NK-92 treated with Interleukin-12 subunit alpha and Interleukin-12 subunit beta, amount 100 ng/mL, for 24 hours (cell line): ENCODE measurements at regions not wholly inside any gene's neighbourhood (a gene's known extent, or its start where the extent isn't known, plus 50 kb on each side); places are given as distances from the start of the nearest gene placed in this dataset.
"Not testable (repeated sequence)": the region's sequence is repeated elsewhere in the genome, so short reads cannot be mapped to it uniquely, and the experiment has no call there.

Experiments used
- DNase-seq: peaks from one replicate; lab custom pipeline; 2025; lab: John Stamatoyannopoulos, UW

DNA sequence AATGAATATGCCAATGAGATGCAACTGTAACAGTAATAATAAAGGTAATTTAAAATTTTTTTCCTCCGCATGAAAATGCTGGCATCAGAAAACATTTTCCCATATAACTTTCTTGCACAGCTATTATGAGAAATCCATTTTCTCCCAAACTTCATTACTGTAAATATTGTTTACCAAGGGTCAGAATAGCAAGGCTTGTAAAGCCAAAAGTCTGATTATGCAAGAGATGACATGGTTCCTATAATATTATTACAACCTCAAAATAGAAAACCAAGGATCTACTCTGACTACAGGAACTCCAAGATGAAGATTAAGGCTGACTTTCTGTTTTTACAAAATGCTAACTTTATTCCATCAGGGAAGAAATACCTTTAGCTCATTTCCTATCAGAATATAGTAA lies 162.7 kb upstream of the CDK1 start:
- DNase-seq: no peak

DNA sequence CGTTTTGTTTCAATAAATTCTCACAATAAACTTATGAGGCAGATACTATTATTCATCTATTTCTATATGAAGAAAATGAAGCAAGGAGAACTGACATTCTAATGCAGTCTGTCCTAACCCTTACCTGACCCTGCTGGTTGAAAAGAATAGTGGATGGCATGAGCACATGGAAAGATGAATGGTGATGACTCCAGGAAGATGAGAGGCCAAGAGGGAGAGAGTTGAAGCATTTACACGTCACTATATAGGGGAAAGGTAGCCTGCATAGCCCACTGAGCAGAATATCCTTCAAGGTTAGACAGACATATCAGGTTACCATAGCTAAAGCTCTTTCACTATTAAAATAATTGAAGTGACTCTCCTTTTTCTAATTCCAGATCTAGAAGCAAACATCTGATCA lies 163.9 kb upstream of the CDK1 start:
- no peak for DNase-seq

DNA sequence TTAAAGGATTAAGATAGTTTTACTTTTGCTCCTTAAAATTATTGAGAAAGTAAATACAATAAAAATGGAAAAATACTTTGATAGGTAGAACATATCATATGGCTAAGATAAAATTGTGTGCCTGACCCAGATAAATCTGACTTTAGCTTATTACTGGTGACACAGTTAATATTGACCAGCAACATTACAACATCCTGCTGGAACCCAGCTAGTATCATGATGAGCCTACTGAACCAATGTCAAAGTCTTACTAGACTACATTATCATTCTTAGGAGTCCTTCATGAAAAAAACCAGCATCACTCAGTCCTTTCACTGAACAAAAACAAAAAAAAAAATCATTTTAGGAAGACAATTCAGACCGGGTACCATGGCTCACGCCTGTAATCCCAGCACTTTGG lies 164.8 kb upstream of the CDK1 start:
- DNase-seq: no peak

DNA sequence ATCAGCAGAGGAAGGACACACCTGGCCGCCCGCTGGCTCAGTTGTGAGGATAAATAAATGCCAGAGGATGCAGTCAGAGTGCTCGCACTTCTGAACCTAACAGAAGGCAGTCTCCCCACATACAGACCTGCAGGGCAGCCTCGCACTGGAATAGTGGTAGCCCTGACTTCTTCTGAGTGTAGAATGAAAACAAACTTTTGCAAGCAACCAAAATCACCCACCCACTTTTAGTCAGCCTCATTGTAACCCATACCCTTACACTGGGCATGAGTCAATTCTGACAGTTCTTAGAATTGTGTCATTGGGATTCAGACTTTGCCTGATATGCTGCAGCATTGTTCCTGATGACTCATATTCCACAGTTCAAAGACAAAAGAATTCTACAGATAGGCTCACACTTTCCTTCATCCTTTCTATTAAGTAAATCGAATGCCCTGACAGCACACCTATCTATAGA lies 167.0 kb upstream of the CDK1 start:
- DNase-seq: no peak

DNA sequence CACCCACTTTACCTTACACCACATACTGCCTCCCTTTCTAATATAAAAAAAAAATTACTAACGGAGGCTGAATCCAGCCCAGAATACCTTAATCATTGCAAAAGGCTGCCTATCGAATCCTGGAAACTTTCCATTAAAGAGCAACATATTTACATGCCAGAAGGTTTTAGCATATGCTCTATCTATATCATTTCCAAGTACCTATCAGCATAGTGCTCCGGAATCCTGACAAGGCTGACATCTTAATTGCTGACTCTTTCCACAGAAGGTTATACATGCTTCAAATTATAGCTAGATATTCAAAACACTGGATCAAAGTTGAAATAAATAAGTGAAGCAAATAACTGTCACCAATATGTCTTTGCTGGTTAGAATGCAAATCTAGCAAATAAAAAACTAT lies 170.9 kb upstream of the CDK1 start:
- DNase-seq: no peak

DNA sequence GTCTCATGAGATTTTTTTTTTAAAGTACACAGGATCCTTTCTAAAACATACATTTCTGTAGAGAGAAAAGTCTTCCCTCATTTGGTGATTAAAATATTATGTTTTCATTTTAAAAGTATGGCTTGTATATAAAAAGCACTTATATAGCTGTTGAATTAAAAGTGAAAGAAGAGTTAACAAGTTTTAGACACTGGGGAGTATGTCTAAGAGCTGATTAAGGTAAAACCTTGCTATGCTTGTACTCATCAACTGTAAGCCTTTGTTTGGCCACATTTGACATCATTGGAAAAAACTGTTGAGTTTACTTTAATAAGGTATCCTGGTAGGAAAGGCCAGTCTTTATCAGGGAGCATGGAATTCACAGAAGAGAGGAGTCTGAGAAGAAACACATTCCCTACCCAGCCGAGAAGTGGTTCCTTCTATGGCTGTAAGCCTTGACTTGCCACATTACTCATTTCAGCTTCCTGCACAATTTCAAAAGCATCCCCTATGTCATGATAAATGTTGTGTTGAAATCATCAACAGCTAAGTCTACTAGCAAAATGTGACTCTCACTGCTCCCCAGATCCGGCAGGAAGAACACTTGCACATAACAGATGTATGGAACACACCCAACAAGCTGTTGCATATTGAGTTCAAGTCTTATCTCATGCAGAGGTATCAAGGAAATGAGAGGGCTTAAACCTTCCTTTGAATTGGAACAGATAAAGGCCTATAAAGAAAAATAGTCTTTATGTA lies 171.8 kb upstream of the CDK1 start:
- DNase-seq: no peak

DNA sequence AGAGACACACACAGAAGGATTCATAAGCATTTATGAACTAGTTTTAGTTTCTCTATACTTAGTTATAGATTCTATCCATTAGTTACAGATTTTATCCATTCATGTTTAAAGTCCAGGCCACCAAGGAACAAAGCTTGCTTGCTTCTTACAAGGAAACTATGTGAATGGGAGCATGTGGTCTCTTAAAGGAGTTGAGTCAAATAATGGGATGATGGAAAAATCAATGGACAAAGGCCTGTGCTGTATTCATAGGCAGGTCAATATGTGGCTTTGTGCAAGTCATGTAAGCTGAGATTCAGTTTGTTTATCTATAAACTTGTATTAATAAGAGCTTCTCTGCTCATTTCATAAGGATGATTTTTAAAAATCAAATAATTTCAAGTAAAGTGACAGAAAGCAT lies 172.8 kb upstream of the CDK1 start:
- DNase-seq: no peak

DNA sequence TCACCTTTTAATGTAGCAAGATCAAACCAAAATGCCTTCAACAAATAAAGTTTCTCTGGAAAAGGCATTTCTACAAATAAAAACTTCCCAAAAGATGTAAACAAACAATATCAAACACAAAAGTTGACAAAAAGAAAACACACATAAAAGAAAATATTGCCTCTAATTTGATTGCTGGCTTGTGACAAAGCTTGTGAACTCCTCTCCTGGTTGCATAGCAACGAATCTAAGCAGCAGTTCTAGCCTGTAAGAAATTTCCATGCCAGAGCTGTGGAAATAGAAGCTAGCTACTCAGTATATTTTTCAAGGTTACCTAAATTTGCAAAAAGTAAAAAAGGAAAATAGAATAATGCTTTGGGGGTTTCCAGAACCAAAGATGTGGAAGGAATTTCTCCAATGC lies 173.9 kb upstream of the CDK1 start:
- no peak for DNase-seq

DNA sequence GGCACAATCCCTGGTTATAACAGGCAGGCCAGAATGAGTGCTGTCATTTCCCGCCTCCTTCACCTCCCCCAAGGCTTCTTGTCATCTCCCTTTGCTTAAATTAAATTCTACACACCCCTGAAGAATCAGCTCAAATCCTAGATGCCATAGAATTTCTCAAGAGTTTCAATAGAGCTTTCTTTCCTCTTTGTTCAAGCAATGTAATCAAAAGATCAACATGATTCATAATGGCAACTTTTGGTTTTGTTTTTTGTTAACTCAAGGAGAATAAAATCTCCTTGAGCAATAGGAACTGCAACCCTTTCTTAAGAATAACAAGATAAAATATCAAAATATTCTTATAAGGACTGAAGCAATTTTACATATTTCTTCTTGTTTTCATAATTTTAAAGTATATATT lies 180.8 kb upstream of the CDK1 start:
- no peak for DNase-seq

DNA sequence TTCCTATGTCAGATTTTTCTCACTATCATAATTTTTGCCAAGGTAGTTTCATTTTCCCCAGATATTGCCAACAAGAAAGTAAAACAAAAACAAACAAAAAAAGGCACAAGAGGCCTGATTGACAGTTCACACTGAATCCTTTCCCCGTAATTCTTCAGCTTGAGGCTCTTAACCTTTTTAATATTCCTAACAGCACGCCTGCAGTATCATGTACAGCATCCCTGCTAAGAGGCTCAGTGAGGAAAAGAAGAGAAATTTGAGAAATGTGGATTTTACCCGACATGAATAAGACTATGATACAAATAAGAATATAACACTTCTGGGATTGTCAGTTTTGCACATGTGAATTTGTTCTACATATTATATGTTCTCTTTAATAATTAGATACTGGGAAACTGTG lies 182.4 kb upstream of the CDK1 start:
- DNase-seq: no peak

DNA sequence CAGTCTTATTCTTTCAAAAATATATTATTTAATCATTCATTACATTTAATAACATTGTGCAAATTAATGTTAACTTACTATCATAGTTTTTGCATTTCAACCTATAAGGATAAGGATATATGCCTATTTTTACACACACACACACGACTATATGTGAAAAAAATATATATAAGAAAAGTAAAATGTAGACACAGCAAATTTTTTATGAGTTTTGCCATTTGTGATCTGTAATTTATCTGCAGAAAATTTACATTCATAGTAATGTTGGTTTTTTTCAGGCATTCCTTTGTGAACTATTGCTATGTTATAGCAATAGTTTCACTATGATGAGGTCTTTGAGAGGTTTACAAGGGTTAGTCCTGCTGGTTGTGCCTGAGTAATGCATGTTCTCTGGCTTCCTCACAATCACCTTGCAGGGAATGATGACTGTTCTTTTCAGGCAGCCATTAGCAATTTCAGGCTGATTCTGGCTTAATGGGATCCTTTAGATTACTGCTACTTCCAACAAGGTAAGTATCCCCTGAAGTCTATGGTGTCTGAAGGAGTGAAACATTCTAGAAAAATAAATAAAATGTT lies 183.7 kb upstream of the CDK1 start:
- no peak for DNase-seq

DNA sequence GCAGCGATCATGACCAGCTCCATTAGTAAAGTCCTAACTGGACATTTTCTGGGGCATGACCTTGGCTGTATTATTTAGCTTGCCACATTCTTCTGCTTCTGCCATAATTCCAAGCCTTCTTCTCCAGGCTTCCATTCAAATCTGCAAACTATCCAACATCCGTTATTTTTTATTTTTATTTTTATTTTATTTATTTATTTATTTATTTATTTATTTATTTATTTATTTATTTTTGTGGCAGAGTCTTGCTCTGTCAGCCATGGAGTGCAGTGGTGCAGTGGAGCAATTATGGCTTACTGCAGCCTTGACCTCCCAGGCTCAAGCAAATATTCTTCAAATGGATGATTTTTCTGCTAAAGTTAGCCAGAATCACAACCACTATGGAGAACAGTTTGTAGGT lies 187.2 kb upstream of the CDK1 start:
- DNase-seq: no peak

DNA sequence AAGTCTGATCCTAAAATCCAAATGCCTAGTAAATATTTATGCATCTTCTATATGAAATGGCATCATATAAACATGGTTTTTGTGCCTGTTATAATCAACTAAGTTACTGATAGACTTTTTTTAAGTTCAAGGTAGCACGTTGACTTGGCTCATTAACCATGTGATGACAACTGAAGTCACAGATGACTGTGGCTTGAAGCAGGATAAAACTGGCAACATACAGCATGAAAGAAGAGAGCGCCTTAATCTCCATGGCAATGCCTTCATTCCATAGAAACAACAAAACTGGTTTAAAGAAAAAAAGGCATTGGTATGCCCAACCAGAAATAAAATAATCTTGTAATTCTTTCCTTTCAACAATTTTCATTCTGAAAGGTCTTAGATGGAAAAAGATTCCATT lies 188.9 kb upstream of the CDK1 start:
- no peak for DNase-seq

DNA sequence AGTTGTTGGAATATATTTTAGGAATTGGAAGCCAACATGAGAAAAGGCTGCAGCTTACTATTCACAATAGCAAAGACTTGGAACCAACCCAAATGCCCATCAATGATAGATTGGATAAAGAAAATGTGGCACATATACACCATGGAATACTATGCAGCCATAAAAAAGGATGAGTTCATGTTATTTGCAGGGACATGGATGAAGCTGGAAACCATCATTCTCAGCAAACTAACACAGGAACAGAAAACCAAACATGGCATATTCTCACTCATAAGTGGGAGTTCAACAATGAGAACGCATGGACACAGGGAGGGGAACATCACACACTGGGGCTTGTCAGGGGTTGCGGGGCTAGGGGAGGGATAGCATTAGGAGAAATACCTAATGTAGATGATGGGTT lies 192.1 kb upstream of the ANK3 start:
- DNase-seq: not testable (repeated sequence)

DNA sequence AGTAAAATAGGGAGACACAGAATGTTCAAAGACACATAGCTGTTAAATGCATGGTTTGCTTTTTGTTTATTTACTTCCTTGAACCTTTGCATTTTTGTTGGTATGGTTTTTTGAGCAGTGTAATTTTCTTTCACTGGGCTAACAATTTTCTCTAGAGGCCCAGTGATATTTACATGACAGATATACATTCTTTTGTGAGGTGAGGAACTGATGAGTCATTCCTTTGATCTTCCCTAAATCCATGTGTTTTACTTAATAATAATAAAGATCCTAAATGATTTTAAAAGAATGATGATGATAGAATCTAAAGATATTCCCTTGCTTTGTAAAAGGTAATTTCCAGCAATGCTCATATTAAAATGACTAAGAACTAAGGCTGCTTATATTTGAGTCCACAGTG lies 188.5 kb upstream of the ANK3 start:
- DNase-seq: no peak

DNA sequence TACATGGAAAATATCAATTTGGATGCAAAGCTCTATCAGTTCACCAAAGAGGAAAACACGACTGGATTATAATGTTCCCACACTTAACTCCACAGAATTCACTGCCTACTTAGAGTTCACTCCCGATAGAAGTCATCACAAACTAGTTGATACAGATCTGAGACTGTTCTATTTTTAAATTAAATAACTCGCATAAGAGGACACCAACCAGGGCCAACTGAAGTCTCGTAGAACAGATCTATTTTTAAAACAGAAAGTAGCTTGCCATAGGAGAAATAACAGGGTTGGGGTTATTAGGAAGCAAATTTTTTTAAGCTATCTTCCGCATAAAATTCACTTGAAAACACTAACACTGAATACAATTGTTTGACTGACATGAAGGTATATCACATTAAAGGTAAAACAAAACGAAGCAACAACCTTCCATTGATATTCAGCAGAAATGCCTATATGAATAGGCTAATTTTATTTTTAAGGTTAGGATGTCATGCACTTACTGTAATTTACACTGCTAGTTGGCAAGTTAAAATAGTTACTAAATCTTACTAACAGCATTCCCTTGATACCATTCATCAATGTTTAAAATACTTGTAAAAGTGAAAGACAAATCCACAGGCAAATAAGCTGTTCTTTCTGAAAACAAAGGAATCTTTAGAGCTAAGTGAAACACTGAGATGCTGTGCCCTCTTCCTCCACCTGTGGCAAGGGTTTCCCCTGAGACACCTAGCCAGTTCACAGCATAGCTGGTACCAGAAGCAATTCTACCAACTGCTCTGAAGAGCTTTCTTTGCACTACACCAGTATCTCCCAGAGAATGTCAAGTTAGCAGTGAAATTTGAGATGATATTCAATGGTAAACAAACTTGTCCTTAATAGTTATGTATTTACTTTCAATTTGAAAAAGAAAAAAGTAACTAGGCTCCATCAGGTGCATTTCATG lies 186.7 kb upstream of the ANK3 start:
- DNase-seq: no peak

DNA sequence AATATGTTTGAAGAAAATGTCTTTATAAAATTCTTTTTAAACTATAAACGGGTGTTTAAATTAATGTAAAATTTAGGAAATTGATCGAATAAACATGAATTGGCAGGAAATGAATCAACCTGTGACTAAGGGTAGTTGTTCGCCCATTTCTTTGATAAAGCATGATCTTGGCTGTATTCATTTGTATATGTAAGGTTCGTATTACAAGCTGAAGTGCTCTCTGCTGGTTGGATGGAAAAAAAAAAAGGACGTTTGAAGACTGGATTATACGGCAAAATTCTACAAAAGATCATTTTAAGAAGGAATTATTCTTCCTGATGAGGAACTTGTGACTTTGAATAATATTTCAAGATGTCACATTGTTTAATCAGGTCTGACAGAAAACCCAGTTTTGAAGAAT lies 185.4 kb upstream of the ANK3 start:
- DNase-seq: no peak

DNA sequence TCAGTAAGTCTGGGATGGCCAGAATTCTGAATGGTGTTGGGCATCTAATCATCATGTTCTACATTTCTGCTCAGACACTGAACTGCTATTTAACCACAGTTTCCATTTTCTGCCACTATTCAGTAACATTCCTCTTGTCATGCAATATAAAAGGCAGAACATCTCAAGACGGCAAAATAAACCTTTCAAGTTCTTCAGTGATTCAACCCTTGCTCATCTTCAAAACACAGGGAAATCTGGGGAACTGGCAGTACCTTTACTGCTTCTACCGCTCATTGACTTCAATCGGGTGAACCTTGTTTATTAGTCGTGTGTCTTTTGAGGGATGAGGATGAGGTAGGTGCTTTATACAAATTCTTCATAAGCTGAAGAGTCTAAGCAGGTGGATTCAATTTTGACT lies 184.7 kb upstream of the ANK3 start:
- no peak for DNase-seq

DNA sequence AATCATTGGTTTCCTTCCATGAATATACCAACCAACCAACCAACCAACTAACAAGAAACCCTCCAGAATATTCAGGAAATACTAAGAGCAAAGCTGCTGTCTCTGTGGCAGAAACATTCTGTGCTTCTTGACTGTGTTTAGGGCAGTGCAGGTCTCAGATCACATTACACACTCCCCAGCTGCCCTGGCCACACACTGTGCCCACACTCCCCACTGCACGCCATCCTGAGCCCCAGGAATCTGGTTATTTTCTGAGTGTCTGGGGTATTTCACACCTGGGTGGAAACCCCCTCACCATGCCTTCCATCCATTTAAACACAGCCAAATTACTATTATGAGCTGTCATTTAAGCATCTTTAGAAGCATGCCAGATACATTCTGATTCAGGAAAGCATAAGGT lies 183.7 kb upstream of the ANK3 start:
- DNase-seq: no peak

DNA sequence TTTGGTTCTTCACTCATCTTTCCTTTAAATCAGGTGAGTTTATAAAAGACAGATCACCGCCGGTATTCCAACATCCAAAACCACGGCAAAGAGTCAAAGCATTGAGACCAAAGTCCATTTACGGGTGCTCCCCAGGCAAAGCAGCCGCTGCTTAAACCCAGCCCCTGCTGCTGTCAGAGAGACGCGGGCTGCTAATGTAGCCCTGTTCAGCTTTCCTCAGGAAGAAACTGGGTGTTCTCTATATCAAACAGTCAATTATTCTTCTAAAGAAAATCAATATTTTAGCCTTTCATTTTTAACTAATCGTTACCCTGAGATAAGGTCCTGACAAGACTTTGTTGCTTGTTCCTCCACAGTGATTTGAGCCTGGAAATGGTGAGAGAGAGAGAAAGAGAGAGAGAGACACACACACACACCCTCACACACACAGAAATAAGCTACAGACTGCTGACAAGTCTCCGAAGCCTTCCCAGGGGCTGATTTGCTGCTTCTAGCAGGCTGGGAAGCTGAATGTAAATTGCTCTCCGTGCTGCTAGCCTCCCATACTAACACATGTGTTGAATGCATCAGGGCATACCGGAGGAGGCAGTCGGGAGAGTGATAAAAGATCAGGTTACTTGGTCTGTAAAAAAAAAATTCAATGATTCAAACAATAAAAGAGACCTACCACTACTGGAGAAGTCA lies 183.0 kb upstream of the ANK3 start:
- DNase-seq: no peak

DNA sequence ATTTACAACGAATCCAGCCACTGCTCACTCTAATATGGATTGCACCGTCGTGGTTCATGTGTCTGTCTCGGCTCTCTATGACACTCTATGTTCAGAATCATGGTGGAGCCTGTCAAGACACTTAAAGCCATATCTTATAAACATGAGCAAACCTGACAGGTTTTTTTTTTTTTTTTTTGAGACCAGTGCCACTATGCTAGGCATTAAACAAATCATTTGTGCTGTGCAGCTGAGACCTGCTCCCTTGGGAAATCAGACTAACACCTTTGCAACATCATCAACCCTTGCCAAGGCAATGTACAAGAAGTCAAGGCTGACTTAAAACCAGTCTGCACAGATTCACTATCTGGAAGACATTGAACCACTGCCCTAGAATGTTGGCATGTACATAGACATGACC lies 181.2 kb upstream of the ANK3 start:
- no peak for DNase-seq

DNA sequence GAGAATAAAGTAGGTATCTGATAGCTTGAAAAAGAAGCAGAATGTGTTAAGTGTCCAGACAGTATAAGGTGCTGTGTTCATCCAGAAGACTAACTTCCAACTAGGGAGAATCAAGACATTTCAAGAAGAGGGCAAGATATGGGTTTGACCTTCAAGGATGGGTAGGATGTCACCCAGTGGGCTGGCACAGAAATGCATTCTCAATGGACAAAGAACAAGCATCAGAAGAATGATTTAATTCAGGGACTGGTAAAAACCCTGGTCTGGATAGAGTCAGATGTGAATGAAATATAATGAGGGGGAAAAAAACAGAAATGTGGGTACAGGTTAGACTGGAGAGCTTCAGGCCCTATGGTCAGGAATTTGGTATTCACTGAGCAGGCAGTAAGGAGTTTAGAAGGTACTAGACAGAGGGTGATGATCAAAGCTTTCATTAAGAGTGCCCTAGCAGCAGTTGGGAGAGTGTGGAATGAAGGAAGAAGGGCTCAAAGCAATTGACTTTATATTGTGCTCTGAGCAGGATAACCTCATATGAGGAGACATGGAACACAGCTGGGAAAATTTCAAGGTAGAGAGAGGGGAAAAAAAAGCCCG lies 180.7 kb upstream of the ANK3 start:
- no peak for DNase-seq
